ENCODE measurements at regions not wholly inside any gene's neighbourhood (a gene's known extent, or its start where the extent isn't known, plus 50 kb on each side); places are given as distances from the start of the nearest gene placed in this dataset.

DNA sequence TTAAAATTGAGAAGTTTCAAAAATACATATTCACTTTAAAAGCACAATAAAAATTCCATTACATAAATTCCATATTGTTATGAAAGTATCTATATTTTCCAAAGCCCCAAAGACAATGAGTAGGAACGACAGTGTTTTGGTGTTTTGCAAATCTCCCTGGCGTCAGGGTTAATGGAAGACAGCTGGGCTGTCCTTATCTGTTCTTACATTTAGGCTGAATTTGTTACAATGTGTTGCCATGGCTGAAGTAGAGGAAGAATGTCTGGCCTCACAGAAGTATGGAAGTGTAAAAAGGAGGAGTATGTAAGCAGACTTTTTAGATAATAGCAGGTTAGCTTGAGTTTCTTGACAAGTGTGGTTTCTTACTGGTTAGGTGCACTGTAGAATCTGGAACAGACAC, 124.4 kb upstream of the SPATA13 start:
- TF ChIP-seq, protein P1, sequence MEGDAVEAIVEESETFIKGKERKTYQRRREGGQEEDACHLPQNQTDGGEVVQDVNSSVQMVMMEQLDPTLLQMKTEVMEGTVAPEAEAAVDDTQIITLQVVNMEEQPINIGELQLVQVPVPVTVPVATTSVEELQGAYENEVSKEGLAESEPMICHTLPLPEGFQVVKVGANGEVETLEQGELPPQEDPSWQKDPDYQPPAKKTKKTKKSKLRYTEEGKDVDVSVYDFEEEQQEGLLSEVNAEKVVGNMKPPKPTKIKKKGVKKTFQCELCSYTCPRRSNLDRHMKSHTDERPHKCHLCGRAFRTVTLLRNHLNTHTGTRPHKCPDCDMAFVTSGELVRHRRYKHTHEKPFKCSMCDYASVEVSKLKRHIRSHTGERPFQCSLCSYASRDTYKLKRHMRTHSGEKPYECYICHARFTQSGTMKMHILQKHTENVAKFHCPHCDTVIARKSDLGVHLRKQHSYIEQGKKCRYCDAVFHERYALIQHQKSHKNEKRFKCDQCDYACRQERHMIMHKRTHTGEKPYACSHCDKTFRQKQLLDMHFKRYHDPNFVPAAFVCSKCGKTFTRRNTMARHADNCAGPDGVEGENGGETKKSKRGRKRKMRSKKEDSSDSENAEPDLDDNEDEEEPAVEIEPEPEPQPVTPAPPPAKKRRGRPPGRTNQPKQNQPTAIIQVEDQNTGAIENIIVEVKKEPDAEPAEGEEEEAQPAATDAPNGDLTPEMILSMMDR (IDR thresholded peaks at IDR 0.05; ENCODE audit: low read length, missing control alignments), result no peak
- DNase-seq (ENCODE audit: low read depth), result peak; percentile 87

DNA sequence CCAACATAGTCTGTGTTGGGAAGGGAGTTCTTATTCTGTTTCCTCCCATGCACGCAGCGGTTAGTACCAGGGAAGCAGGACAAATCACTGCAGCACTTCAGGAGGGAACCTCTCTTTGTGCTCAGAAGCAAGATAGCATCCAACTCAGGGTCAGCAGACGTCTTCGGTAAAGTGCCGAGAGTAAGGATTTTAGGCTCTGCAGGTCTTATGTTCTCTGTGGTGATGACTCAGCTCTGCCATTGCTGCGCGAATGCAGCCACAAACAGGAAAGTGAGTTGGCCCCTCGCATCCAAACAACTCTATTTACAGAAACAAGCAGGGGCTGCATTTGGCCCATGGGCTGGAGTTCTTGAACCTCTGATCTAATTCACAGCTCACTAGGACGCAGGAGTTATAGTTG, 122.1 kb upstream of the SPATA13 start:
- TF ChIP-seq, protein P1 (IDR thresholded peaks at IDR 0.05; ENCODE audit: low read length, missing control alignments), result no peak
- peak; percentile 57 for DNase-seq (ENCODE audit: low read depth)
- H3K4me3 ChIP-seq (replicated peaks; ENCODE audit: low read depth, low read length), result no peak overlapping the region

More for the DNA sequence above, 124.4 kb upstream of the SPATA13 start:
- H3K4me3 ChIP-seq (replicated peaks; ENCODE audit: low read depth, low read length), result no peak overlapping the region

DNA sequence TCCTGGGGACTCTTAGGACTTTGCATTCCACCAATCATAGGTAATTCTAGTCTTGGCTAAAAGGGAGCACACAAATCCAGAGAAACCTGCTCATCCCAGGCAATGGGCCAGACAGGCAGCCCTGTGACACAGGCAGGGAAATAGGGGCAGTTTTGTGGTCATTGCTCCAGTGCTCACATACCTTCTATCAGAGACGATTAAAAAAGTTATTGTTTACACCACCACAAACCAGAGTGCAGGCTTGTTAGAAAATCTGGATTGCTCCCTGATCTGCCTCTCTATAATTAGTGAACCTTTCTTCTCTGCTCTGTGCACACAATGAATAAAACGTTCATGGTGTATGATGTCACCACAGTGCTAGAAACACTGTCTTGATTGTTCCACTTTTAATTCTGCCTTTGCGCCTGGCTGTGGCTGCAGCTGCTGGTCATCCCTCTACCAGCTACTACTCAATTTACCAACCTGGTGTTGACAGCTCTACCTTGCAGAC, 121.6 kb upstream of the SPATA13 start:
- TF ChIP-seq, protein P1 (IDR thresholded peaks at IDR 0.05; ENCODE audit: low read length, missing control alignments), result no peak
- no peak for DNase-seq (ENCODE audit: low read depth)
- H3K4me3 ChIP-seq (replicated peaks; ENCODE audit: low read depth, low read length), result no peak overlapping the region

DNA sequence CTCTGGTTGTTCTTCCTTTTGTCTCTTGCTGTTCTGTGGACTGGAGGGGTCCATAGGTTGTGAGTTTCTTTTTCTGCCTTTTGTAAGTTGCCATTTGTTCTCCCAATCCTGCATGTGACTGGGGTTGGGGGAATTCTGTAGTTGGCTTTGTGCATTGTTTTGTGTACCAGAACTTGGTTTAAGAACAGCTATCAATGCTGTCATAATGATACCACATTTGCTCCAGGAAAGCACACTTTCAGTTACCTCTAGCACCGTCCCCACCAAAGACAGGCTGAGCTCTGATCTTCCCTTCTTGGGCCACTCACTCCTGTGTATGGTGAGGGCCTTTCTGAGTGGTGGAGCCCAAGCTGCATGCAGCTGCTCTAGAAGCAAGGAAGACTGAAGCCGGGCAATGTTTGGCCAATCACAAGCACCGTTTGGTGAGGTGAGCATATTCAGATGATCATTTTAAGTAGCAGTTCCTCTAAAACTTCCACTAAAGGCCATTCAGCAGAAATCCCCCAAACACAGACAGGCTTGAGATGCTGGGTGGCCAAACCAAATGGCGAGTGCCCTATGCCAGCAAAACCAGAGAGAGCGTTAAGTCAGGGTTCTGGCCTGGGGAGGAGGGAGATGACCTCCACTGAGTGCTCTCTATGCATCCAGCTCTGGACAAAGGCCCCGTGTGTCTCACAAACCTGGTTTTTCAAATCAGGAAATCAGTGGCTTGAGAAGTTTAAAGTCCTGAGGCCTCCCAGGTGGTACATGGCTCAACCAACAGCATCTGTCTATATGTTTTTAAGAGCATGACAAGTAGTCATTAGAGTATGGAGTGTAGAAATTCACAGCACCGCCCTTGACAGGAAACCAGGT, 120.7 kb upstream of the SPATA13 start:
- DNase-seq (ENCODE audit: low read depth), result no peak
- TF ChIP-seq, protein P1 (IDR thresholded peaks at IDR 0.05; ENCODE audit: low read length, missing control alignments), result no peak
- H3K4me3 ChIP-seq (replicated peaks; ENCODE audit: low read depth, low read length), result no peak overlapping the region

DNA sequence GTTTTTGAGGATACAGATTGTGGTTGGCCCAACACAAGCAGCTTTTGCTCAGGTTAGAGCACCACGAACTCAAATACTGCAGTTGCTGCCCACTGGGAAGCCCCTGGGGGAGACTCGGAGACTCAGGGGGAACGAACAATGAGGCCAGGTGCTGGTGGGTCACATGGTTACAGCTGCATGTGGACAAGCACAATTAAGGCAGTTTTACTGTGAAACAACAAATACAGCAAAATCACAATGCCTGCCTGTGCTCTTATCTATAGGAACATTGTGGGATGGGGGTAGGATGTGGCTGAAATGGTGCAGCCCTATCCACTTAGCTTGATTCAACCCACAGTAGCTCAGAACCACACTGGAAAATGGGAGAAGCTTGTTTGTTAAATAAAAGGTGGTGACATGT, 119.7 kb upstream of the SPATA13 start:
- TF ChIP-seq, protein P1 (IDR thresholded peaks at IDR 0.05; ENCODE audit: low read length, missing control alignments), result no peak
- no peak overlapping the region for H3K4me3 ChIP-seq (replicated peaks; ENCODE audit: low read depth, low read length)
- no peak for DNase-seq (ENCODE audit: low read depth)

DNA sequence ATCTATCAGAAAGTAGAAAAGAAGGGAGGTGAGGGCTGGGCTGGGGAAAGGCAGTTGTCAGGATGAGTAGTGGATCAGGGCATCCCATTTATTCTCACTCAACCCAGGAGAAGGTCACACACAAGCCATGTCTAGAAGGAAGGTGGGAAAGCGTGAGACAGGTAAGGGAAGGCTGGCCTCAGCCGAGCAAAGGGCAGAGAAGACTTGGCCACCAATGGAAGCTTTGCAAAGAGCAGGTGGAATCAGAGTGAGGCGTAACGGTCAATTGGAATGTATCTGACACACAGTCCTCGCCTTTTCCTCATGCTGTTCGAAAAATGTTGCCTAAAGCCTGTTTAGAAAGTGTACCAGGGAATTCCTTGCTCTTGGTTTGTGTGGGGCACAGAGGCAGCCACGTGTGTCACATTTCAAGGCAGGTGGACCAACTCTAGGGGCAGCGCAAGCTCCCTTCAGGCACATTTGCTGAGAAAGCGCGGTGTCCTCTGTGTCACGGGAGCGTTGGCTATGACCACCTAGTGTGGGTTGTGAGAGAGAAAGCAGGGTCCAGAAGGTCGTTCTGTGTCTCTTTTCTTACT, 118.8 kb upstream of the SPATA13 start:
- no peak for DNase-seq (ENCODE audit: low read depth)
- no peak overlapping the region for H3K4me3 ChIP-seq (replicated peaks; ENCODE audit: low read depth, low read length)
- TF ChIP-seq, protein P1 (IDR thresholded peaks at IDR 0.05; ENCODE audit: low read length, missing control alignments), result no peak
